ENCODE measurements at regions not wholly inside any gene's neighbourhood (a gene's known extent, or its start where the extent isn't known, plus 50 kb on each side); places are given as distances from the start of the nearest gene placed in this dataset.

- H3K27me3 ChIP-seq (ENCODE audit: control insufficient read depth in 2 of 2, insufficient read depth in 1 of 2, low read length in 1 of 2): no peaks in the 10 kb centered on the region
- H3K27ac ChIP-seq (ENCODE audit: low read depth in 1 of 2, low read length in 1 of 2): no peak overlapping the region
- no peaks in the 10 kb centered on the region for H3K36me3 ChIP-seq (ENCODE audit: control insufficient read depth in 2 of 2, insufficient read depth in 2 of 2, low read length in 1 of 2)
- 98% methylated on average over 4 of the region's 4 CpGs for WGBS
- H3K4me3 ChIP-seq (ENCODE audit: low read length in 2 of 2): no peak overlapping the region
- H3K9me3 ChIP-seq (ENCODE audit: control insufficient read depth in 2 of 2, insufficient read depth in 1 of 2, low read length in 1 of 2): no peaks in the 10 kb centered on the region
- H3K4me1 ChIP-seq (ENCODE audit: control insufficient read depth in 2 of 2, insufficient read depth in 2 of 2, low read length in 2 of 2): no peaks in the 10 kb centered on the region
- DNase-seq (ENCODE audit: low read depth in 6 of 9, low spot score in 9 of 9): no peak
These were observed 204.3 kb upstream of the PSMD7 start for GRCh38 chr16:74092336-74092735.

- Histone ChIP-seq H3K4me1 (ENCODE audit: control insufficient read depth in 2 of 2, insufficient read depth in 2 of 2, low read length in 2 of 2) (no peaks in the 10 kb centered on the region), H3K4me3 (ENCODE audit: low read length in 2 of 2) (no peak overlapping the region), H3K27me3 (ENCODE audit: control insufficient read depth in 2 of 2, insufficient read depth in 1 of 2, low read length in 1 of 2) (no peaks in the 10 kb centered on the region), H3K36me3 (ENCODE audit: control insufficient read depth in 2 of 2, insufficient read depth in 2 of 2, low read length in 1 of 2) (no peaks in the 10 kb centered on the region), H3K9me3 (ENCODE audit: control insufficient read depth in 2 of 2, insufficient read depth in 1 of 2, low read length in 1 of 2) (no peaks in the 10 kb centered on the region), H3K27ac (ENCODE audit: low read depth in 1 of 2, low read length in 1 of 2) (no peak overlapping the region)
- no peak for DNase-seq (ENCODE audit: low read depth in 6 of 9, low spot score in 9 of 9)
- 90% methylated on average over 4 of the region's 4 CpGs for WGBS
These were observed 205.7 kb upstream of the PSMD7 start for GRCh38 chr16:74090871-74091270.

GRCh38 chr16:74083541-74083940 is 213.1 kb upstream of the PSMD7 start:
- no peaks in the 10 kb centered on the region for H3K4me1 ChIP-seq (ENCODE audit: control insufficient read depth in 2 of 2, insufficient read depth in 2 of 2, low read length in 2 of 2)
- no peak for DNase-seq (ENCODE audit: low read depth in 6 of 9, low spot score in 9 of 9)
- WGBS: 98% methylated on average over 3 of the region's 3 CpGs
- no peaks in the 10 kb centered on the region for H3K36me3 ChIP-seq (ENCODE audit: control insufficient read depth in 2 of 2, insufficient read depth in 2 of 2, low read length in 1 of 2)
- no peak overlapping the region for H3K4me3 ChIP-seq (ENCODE audit: low read length in 2 of 2)
- no peaks in the 10 kb centered on the region for H3K27me3 ChIP-seq (ENCODE audit: control insufficient read depth in 2 of 2, insufficient read depth in 1 of 2, low read length in 1 of 2)
- H3K27ac ChIP-seq (ENCODE audit: low read depth in 1 of 2, low read length in 1 of 2): no peak overlapping the region
- no peaks in the 10 kb centered on the region for H3K9me3 ChIP-seq (ENCODE audit: control insufficient read depth in 2 of 2, insufficient read depth in 1 of 2, low read length in 1 of 2)

GRCh38 chr16:74080311-74080710 is 216.3 kb upstream of the PSMD7 start:
- Histone ChIP-seq H3K9me3 (ENCODE audit: control insufficient read depth in 2 of 2, insufficient read depth in 1 of 2, low read length in 1 of 2) (no peaks in the 10 kb centered on the region), H3K4me1 (ENCODE audit: control insufficient read depth in 2 of 2, insufficient read depth in 2 of 2, low read length in 2 of 2) (no peaks in the 10 kb centered on the region), H3K27me3 (ENCODE audit: control insufficient read depth in 2 of 2, insufficient read depth in 1 of 2, low read length in 1 of 2) (no peaks in the 10 kb centered on the region), H3K36me3 (ENCODE audit: control insufficient read depth in 2 of 2, insufficient read depth in 2 of 2, low read length in 1 of 2) (no peaks in the 10 kb centered on the region), H3K4me3 (ENCODE audit: low read length in 2 of 2) (no peak overlapping the region), H3K27ac (ENCODE audit: low read depth in 1 of 2, low read length in 1 of 2) (no peak overlapping the region)
- peak in 1 of 9 donors; percentile 29 for DNase-seq (ENCODE audit: low read depth in 6 of 9, low spot score in 9 of 9)
- 50% methylated on average over 8 of the region's 8 CpGs for WGBS

GRCh38 chr16:74079232-74079586 is 217.4 kb upstream of the PSMD7 start:
- no peak for DNase-seq (ENCODE audit: low read depth in 6 of 9, low spot score in 9 of 9)
- Histone ChIP-seq H3K36me3 (ENCODE audit: control insufficient read depth in 2 of 2, insufficient read depth in 2 of 2, low read length in 1 of 2) (no peaks in the 10 kb centered on the region), H3K4me3 (ENCODE audit: low read length in 2 of 2) (no peak overlapping the region), H3K27ac (ENCODE audit: low read depth in 1 of 2, low read length in 1 of 2) (no peak overlapping the region), H3K4me1 (ENCODE audit: control insufficient read depth in 2 of 2, insufficient read depth in 2 of 2, low read length in 2 of 2) (no peaks in the 10 kb centered on the region), H3K27me3 (ENCODE audit: control insufficient read depth in 2 of 2, insufficient read depth in 1 of 2, low read length in 1 of 2) (no peaks in the 10 kb centered on the region), H3K9me3 (ENCODE audit: control insufficient read depth in 2 of 2, insufficient read depth in 1 of 2, low read length in 1 of 2) (no peaks in the 10 kb centered on the region)
- 90% methylated on average over 1 of the region's 1 CpG for WGBS

GRCh38 chr16:74078511-74079231 is 217.9 kb upstream of the PSMD7 start:
- Histone ChIP-seq H3K4me1 (ENCODE audit: control insufficient read depth in 2 of 2, insufficient read depth in 2 of 2, low read length in 2 of 2) (no peaks in the 10 kb centered on the region), H3K36me3 (ENCODE audit: control insufficient read depth in 2 of 2, insufficient read depth in 2 of 2, low read length in 1 of 2) (no peaks in the 10 kb centered on the region), H3K9me3 (ENCODE audit: control insufficient read depth in 2 of 2, insufficient read depth in 1 of 2, low read length in 1 of 2) (no peaks in the 10 kb centered on the region), H3K27me3 (ENCODE audit: control insufficient read depth in 2 of 2, insufficient read depth in 1 of 2, low read length in 1 of 2) (no peaks in the 10 kb centered on the region), H3K27ac (ENCODE audit: low read depth in 1 of 2, low read length in 1 of 2) (no peak overlapping the region), H3K4me3 (ENCODE audit: low read length in 2 of 2) (no peak overlapping the region)
- 93% methylated on average over 8 of the region's 8 CpGs for WGBS
- no peak for DNase-seq (ENCODE audit: low read depth in 6 of 9, low spot score in 9 of 9)

- Histone ChIP-seq H3K27ac (ENCODE audit: low read depth in 1 of 2, low read length in 1 of 2) (no peak overlapping the region), H3K36me3 (ENCODE audit: control insufficient read depth in 2 of 2, insufficient read depth in 2 of 2, low read length in 1 of 2) (no peaks in the 10 kb centered on the region), H3K4me1 (ENCODE audit: control insufficient read depth in 2 of 2, insufficient read depth in 2 of 2, low read length in 2 of 2) (no peaks in the 10 kb centered on the region), H3K4me3 (ENCODE audit: low read length in 2 of 2) (no peak overlapping the region), H3K9me3 (ENCODE audit: control insufficient read depth in 2 of 2, insufficient read depth in 1 of 2, low read length in 1 of 2) (no peaks in the 10 kb centered on the region), H3K27me3 (ENCODE audit: control insufficient read depth in 2 of 2, insufficient read depth in 1 of 2, low read length in 1 of 2) (no peaks in the 10 kb centered on the region)
- DNase-seq (ENCODE audit: low read depth in 6 of 9, low spot score in 9 of 9): no peak
- 99% methylated on average over 2 of the region's 2 CpGs for WGBS
These were observed 220.0 kb upstream of the PSMD7 start for GRCh38 chr16:74076568-74076967.

- H3K27ac ChIP-seq (ENCODE audit: low read depth in 1 of 2, low read length in 1 of 2): no peak overlapping the region
- H3K36me3 ChIP-seq (ENCODE audit: control insufficient read depth in 2 of 2, insufficient read depth in 2 of 2, low read length in 1 of 2): no peaks in the 10 kb centered on the region
- no peak overlapping the region for H3K4me3 ChIP-seq (ENCODE audit: low read length in 2 of 2)
- H3K4me1 ChIP-seq (ENCODE audit: control insufficient read depth in 2 of 2, insufficient read depth in 2 of 2, low read length in 2 of 2): no peaks in the 10 kb centered on the region
- H3K9me3 ChIP-seq (ENCODE audit: control insufficient read depth in 2 of 2, insufficient read depth in 1 of 2, low read length in 1 of 2): no peaks in the 10 kb centered on the region
- WGBS: 98% methylated on average over 4 of the region's 4 CpGs
- DNase-seq (ENCODE audit: low read depth in 6 of 9, low spot score in 9 of 9): no peak
- H3K27me3 ChIP-seq (ENCODE audit: control insufficient read depth in 2 of 2, insufficient read depth in 1 of 2, low read length in 1 of 2): no peaks in the 10 kb centered on the region
These were observed 221.2 kb upstream of the PSMD7 start for GRCh38 chr16:74075393-74075792.

- no peak overlapping the region for H3K4me3 ChIP-seq (ENCODE audit: low read length in 2 of 2)
- peaks cover 0 to 1% of the 10 kb centered on the region in 2 donors for H3K4me1 ChIP-seq (ENCODE audit: control insufficient read depth in 2 of 2, insufficient read depth in 2 of 2, low read length in 2 of 2)
- WGBS: 97% methylated on average over 3 of the region's 3 CpGs
- H3K27ac ChIP-seq (ENCODE audit: low read depth in 1 of 2, low read length in 1 of 2): no peak overlapping the region
- no peaks in the 10 kb centered on the region for H3K9me3 ChIP-seq (ENCODE audit: control insufficient read depth in 2 of 2, insufficient read depth in 1 of 2, low read length in 1 of 2)
- DNase-seq (ENCODE audit: low read depth in 6 of 9, low spot score in 9 of 9): no peak
- no peaks in the 10 kb centered on the region for H3K36me3 ChIP-seq (ENCODE audit: control insufficient read depth in 2 of 2, insufficient read depth in 2 of 2, low read length in 1 of 2)
- no peaks in the 10 kb centered on the region for H3K27me3 ChIP-seq (ENCODE audit: control insufficient read depth in 2 of 2, insufficient read depth in 1 of 2, low read length in 1 of 2)
These were observed 223.2 kb upstream of the PSMD7 start for GRCh38 chr16:74073456-74073855.

Measured in thymus (tissue), 11 donors.